ENCODE measurements at regions not wholly inside any gene's neighbourhood (a gene's known extent, or its start where the extent isn't known, plus 50 kb on each side); places are given as distances from the start of the nearest gene placed in this dataset.

- Mint-ChIP-seq H3K36me3 (ENCODE audit: low read depth) (no peaks in the 10 kb centered on the region), H3K4me3 (no peak overlapping the region), H3K9me3 (ENCODE audit: low read depth) (no peaks in the 10 kb centered on the region), H3K27me3 (no peaks in the 10 kb centered on the region), H3K27ac (no peak overlapping the region), H3K4me1 (peaks cover 5% of the 10 kb centered on the region)
- POLR2A ChIA-PET: no interaction called here
- CTCF ChIA-PET: interaction anchor here (0.7 to 1.4 kb wide), 10 partner anchors 11 to 822 kb away, joined by 3 to 5 read pairs (median 3); no protein-coding TSS in a partner anchor
- ATAC-seq (peak; percentile 83), DNase-seq (no peak)
- intact Hi-C loops (cut with DNase I, micrococcal nuclease): loop anchor here (2.0 to 10.0 kb wide), 3 partner anchors 55 to 823 kb away; partner anchors contain the start of gene PRDM5 (in 1 of the 2)
These were observed 55.0 kb upstream of the PRDM5 start for GRCh38 chr4:120977435-120977997.

DNA sequence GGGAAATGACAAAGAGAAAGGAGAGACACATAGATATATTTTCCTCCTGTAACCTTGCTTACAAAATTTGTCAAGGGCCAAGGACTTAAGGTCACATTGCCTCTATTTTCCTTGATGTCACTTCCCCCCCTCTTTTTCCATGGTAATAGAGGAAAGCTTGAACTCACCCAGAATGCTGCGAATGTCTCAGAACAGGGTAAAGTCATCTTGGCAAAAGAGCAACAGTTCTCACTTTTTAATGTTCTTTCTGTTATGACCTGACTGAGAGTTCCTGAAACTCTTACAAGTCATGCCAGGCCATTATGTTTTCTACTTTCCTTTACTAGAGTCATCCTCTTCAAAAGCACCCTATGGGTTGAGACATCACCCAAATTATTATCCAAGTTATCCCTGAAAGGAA lies 50.7 kb upstream of the PRDM5 start:
- CTCF ChIA-PET: interaction anchor here (0.6 to 0.7 kb wide), 2 partner anchors 96 to 482 kb away, joined by 3 to 4 read pairs; no protein-coding TSS in a partner anchor
- H3K27ac Mint-ChIP-seq: no peak overlapping the region
- H3K4me3 Mint-ChIP-seq: no peak overlapping the region
- H3K36me3 Mint-ChIP-seq (ENCODE audit: low read depth): no peaks in the 10 kb centered on the region
- intact Hi-C loops (cut with DNase I, micrococcal nuclease): loop anchor here in 1 of 2 experiments (10.0 kb wide), 1 partner anchor 818 kb away; no protein-coding TSS in a partner anchor
- no peaks in the 10 kb centered on the region for H3K9me3 Mint-ChIP-seq (ENCODE audit: low read depth)
- POLR2A ChIA-PET: no interaction called here
- peak; percentile 16 for ATAC-seq
- H3K27me3 Mint-ChIP-seq: peaks cover 3% of the 10 kb centered on the region
- DNase-seq: no peak
- H3K4me1 Mint-ChIP-seq: peaks cover 5% of the 10 kb centered on the region

Measured in activated CD4-positive, alpha-beta T cell treated with anti-CD3 and anti-CD28 coated beads for 36 hours (primary cell).